K562 (cell line): ENCODE measurements at regions not wholly inside any gene's neighbourhood (a gene's known extent, or its start where the extent isn't known, plus 50 kb on each side); places are given as distances from the start of the nearest gene placed in this dataset.

ENCODE experiments used
- ARID4B ChIP-seq: sonication (generic); formaldehyde crosslinking; IDR thresholded peaks from 2 replicates; pipeline ENCODE4 v1.8.0; 2022; ENCODE audit warnings: mild to moderate bottlenecking, missing genetic modification reagents
- BCOR ChIP-seq: fragments of 450-650 bp; IDR thresholded peaks from 2 replicates; pipeline ENCODE4 v1.6.1; 2016
- CREB1 ChIP-seq, 2 experiments: sonication (generic) in 1 of 2; formaldehyde crosslinking in 1 of 2; IDR thresholded peaks; 2 replicates each; pipeline versions ENCODE4 v1.6.1 to v1.8.0; 2012 to 2022; ENCODE audit warnings: inconsistent platforms in 1 of 2, mild to moderate bottlenecking in 1 of 2, missing genetic modification reagents in 1 of 2, moderate library complexity in 1 of 2
- DMBX1 ChIP-seq: fragments of 250-450 bp; sonication (Bioruptor Pico); IDR thresholded peaks from 2 replicates; pipeline ENCODE4 v1.8.0; 2022; ENCODE audit warnings: inconsistent platforms, mild to moderate bottlenecking, moderate library complexity, borderline replicate concordance
- FOXP4 ChIP-seq: sonication (generic); formaldehyde crosslinking; IDR thresholded peaks from 2 replicates; pipeline ENCODE4 v1.8.0; 2022; ENCODE audit warnings: mild to moderate bottlenecking, missing genetic modification reagents, borderline replicate concordance
- IRF9 ChIP-seq: fragments of 450-650 bp; IDR thresholded peaks from 2 replicates; pipeline ENCODE4 v1.6.1; 2016; ENCODE audit warnings: missing biosample characterization, missing genetic modification characterization
- NR2C2 ChIP-seq, 2 experiments: fragments of 200-800 bp in 1 of 2; sonication (Bioruptor generic) in 1 of 2; sonication (generic) in 1 of 2; formaldehyde crosslinking in 1 of 2; IDR thresholded peaks; 2 replicates each; pipeline versions ENCODE4 v1.6.1 to v1.8.0; 2016 to 2022; ENCODE audit warnings: mild to moderate bottlenecking in 1 of 2, missing compliant biosample characterization in 1 of 2, missing genetic modification characterization in 1 of 2, missing genetic modification reagents in 1 of 2
- RBM25 ChIP-seq: fragments of 200-400 bp; formaldehyde crosslinking; IDR thresholded peaks from 2 replicates; pipeline ENCODE4 v1.6.1; 2018; ENCODE audit warnings: low read length, low read depth, moderate library complexity; ENCODE audit not compliant: severe bottlenecking
- SMARCA4 ChIP-seq: fragments of 450-650 bp; IDR thresholded peaks from 2 replicates; pipeline ENCODE4 v1.6.1; 2016
- SMARCE1 ChIP-seq: fragments of 450-650 bp; IDR thresholded peaks from 2 replicates; pipeline ENCODE4 v1.7.1; 2016; ENCODE audit warnings: mild to moderate bottlenecking
- SOX6 ChIP-seq: fragments of 450-650 bp; IDR thresholded peaks from 2 replicates; pipeline ENCODE4 v1.6.1; 2014; ENCODE audit warnings: mild to moderate bottlenecking
- SUPT5H ChIP-seq: fragments of 450-650 bp; IDR thresholded peaks from 2 replicates; pipeline ENCODE4 v1.6.1; 2016
- TAF1 ChIP-seq: IDR thresholded peaks from 2 replicates; pipeline ENCODE4 v1.6.1; 2011; ENCODE audit warnings: mild to moderate bottlenecking, low read length, moderate library complexity; ENCODE audit not compliant: insufficient read depth, control insufficient read depth, severe bottlenecking; ENCODE audit errors: extremely low read depth
- TARDBP ChIP-seq: fragments of 450-650 bp; IDR thresholded peaks from 2 replicates; pipeline ENCODE4 v1.6.1; 2016
- ZNF197 ChIP-seq: fragments of 200-800 bp; sonication (Bioruptor generic); IDR thresholded peaks from 2 replicates; pipeline ENCODE4 v1.6.1; 2016; ENCODE audit warnings: low read depth, missing genetic modification characterization, missing compliant biosample characterization
- TF ChIP-seq, protein P1 (sequence below): fragments of 450-650 bp; IDR thresholded peaks from 2 replicates; pipeline ENCODE4 v1.6.1; 2016
- TF ChIP-seq, protein P2 (sequence below): fragments of 450-650 bp; conservative IDR thresholded peaks from 2 replicates; pipeline ENCODE4 v1.6.1; 2016; ENCODE audit warnings: missing genetic modification characterization, low read depth, mild to moderate bottlenecking, control low read depth, missing compliant biosample characterization

DNA sequence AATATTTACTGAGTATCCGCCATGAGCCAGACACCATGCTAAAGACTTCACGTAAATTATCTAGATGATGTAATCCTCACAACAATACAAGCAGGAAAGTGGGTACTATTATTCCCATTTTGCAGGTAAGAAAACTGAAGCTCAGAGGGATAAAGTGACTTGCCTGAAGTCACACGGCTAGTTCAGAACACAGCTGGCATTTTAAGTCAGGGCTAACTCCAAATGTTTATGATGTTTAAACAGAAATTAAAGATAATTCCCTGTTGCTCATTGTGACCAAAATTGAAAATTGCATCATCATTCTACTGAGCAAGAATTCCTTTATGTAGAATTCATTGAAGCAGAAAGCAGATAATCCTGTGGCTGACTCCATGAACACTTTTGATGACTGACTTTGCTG lies 71.3 kb upstream of the STXBP5 start (continued):
- TF ChIP-seq TAF1 (no peak), DMBX1 (CRISPR knock-in tag) (peak; percentile 67), SMARCE1 (peak; percentile 36; the same call in 1 of the 2 replicates), SUPT5H (no peak), FOXP4 (CRISPR knock-in tag) (no peak), ZNF197 (no peak), NR2C2 (CRISPR knock-in tag; IDR thresholded peaks at IDR 0.05) (no peak), NR2C2 (tag; IDR thresholded peaks at IDR 0.05) (no peak), CREB1 (IDR thresholded peaks at IDR 0.05) (no peak), CREB1 (CRISPR knock-in tag; IDR thresholded peaks at IDR 0.05) (no peak), IRF9 (tag) (peak; percentile 71; the same call in 1 of the 2 replicates), SOX6 (peak; percentile 88; the same call in 1 of the 2 replicates), SMARCA4 (no peak; the same call in 1 of the 2 replicates), RBM25 (peak; percentile 89), TARDBP (no peak), ARID4B (CRISPR knock-in tag) (no peak), BCOR (peak; percentile 94; the same call in 1 of the 2 replicates)
- TF ChIP-seq, protein P1, sequence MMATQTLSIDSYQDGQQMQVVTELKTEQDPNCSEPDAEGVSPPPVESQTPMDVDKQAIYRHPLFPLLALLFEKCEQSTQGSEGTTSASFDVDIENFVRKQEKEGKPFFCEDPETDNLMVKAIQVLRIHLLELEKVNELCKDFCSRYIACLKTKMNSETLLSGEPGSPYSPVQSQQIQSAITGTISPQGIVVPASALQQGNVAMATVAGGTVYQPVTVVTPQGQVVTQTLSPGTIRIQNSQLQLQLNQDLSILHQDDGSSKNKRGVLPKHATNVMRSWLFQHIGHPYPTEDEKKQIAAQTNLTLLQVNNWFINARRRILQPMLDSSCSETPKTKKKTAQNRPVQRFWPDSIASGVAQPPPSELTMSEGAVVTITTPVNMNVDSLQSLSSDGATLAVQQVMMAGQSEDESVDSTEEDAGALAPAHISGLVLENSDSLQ = no peak
- TF ChIP-seq, protein P2, sequence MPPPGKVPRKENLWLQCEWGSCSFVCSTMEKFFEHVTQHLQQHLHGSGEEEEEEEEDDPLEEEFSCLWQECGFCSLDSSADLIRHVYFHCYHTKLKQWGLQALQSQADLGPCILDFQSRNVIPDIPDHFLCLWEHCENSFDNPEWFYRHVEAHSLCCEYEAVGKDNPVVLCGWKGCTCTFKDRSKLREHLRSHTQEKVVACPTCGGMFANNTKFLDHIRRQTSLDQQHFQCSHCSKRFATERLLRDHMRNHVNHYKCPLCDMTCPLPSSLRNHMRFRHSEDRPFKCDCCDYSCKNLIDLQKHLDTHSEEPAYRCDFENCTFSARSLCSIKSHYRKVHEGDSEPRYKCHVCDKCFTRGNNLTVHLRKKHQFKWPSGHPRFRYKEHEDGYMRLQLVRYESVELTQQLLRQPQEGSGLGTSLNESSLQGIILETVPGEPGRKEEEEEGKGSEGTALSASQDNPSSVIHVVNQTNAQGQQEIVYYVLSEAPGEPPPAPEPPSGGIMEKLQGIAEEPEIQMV = no peak
